Activated naive CD8-positive, alpha-beta T cell (primary cell): ENCODE measurements at regions not wholly inside any gene's neighbourhood (a gene's known extent, or its start where the extent isn't known, plus 50 kb on each side); places are given as distances from the start of the nearest gene placed in this dataset.
"Not testable (repeated sequence)": the region's sequence is repeated elsewhere in the genome, so short reads cannot be mapped to it uniquely, and the experiment has no call there.

Experiments
- H3K27ac Mint-ChIP-seq: one replicate; pipeline ENCODE4 v1.8.0; 2021; ENCODE audit warnings: mixed read lengths
- H3K27me3 Mint-ChIP-seq: one replicate; pipeline ENCODE4 v1.8.0; 2021; ENCODE audit warnings: mixed read lengths
- H3K36me3 Mint-ChIP-seq: one replicate; pipeline ENCODE4 v1.8.0; 2021; ENCODE audit warnings: mixed read lengths
- H3K4me1 Mint-ChIP-seq: one replicate; pipeline ENCODE4 v1.8.0; 2021; ENCODE audit warnings: low read depth, mixed read lengths
- H3K4me3 Mint-ChIP-seq: one replicate; pipeline ENCODE4 v1.8.0; 2021; ENCODE audit warnings: mild to moderate bottlenecking, mixed read lengths
- H3K9me3 Mint-ChIP-seq: one replicate; pipeline ENCODE4 v1.8.0; 2021; ENCODE audit warnings: low read depth, mixed read lengths

DNA sequence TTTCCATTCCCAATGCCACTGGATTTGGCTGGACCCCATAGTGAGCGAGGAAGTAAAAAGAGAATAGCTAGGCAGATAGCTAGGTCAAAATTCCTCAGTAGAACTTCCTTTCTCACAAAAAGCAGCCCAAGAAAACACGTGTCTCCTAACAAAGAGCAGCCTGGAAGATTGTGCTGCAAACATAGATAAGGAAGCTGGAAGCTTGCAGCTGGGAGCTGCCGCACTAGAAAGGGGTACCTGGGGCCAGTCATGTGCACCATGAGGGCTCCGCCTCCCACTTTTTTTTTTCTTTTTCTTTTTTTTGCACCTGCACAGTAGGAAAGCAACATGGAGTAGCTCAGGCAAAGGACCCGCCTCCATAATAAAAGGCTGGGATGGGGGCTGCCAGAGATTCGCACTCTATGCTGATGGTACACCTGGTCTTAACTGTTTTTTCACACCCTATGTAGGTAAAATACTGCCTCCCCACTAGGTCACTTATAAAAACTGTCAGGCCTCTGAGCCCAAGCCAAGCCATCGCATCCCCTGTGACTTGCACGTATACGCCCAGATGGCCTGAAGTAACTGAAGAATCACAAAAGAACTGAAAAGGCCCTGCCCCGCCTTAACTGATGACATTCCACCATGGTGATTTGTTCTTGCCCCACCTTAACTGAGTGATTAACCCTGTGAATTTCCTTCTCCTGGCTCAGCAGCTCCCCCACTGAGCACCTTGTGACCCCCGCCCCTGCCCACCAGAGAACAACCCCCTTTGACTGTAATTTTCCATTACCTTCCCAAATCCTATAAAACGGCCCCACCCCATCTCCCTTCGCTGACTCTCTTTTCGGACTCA is 521.6 kb downstream of the IRS2 start:
- H3K36me3 Mint-ChIP-seq, H3K9me3 Mint-ChIP-seq, H3K27ac Mint-ChIP-seq, H3K4me3 Mint-ChIP-seq, H3K4me1 Mint-ChIP-seq, H3K27me3 Mint-ChIP-seq: not testable (repeated sequence)

- H3K27me3 Mint-ChIP-seq, H3K36me3 Mint-ChIP-seq, H3K9me3 Mint-ChIP-seq, H3K4me3 Mint-ChIP-seq, H3K27ac Mint-ChIP-seq, H3K4me1 Mint-ChIP-seq: not testable (repeated sequence)
Measured at GRCh38 chr13:109257761-109258157, 528.6 kb downstream of the IRS2 start.
